ENCODE measurements at regions not wholly inside any gene's neighbourhood (a gene's known extent, or its start where the extent isn't known, plus 50 kb on each side); places are given as distances from the start of the nearest gene placed in this dataset.
A peak's percentile ranks its signal among the peaks of the same experiment; 100 is the strongest.

- no peaks in the 10 kb centered on the region for H3K9me3 ChIP-seq
- no peaks in the 10 kb centered on the region for H3K27me3 ChIP-seq
- no peaks in the 10 kb centered on the region for H3K36me3 ChIP-seq
- peaks cover 0 to 35% (median 8%) of the 10 kb centered on the region in 4 donors for H3K4me1 ChIP-seq
- intact Hi-C loops (cut with DNase I; ENCODE audit: low total_unique reads): no loop called here
- TF ChIP-seq, protein P1, sequence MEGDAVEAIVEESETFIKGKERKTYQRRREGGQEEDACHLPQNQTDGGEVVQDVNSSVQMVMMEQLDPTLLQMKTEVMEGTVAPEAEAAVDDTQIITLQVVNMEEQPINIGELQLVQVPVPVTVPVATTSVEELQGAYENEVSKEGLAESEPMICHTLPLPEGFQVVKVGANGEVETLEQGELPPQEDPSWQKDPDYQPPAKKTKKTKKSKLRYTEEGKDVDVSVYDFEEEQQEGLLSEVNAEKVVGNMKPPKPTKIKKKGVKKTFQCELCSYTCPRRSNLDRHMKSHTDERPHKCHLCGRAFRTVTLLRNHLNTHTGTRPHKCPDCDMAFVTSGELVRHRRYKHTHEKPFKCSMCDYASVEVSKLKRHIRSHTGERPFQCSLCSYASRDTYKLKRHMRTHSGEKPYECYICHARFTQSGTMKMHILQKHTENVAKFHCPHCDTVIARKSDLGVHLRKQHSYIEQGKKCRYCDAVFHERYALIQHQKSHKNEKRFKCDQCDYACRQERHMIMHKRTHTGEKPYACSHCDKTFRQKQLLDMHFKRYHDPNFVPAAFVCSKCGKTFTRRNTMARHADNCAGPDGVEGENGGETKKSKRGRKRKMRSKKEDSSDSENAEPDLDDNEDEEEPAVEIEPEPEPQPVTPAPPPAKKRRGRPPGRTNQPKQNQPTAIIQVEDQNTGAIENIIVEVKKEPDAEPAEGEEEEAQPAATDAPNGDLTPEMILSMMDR (IDR thresholded peaks at IDR 0.05): no peak
- DNase-seq: no peak
- H3K27ac ChIP-seq: peak overlapping the region in 1 of 2 donors; percentile 58
- no peak overlapping the region for H3K4me3 ChIP-seq
Observed at GRCh38 chr6:167541544-167541943, 216.7 kb downstream of the TTLL2 start.

DNA sequence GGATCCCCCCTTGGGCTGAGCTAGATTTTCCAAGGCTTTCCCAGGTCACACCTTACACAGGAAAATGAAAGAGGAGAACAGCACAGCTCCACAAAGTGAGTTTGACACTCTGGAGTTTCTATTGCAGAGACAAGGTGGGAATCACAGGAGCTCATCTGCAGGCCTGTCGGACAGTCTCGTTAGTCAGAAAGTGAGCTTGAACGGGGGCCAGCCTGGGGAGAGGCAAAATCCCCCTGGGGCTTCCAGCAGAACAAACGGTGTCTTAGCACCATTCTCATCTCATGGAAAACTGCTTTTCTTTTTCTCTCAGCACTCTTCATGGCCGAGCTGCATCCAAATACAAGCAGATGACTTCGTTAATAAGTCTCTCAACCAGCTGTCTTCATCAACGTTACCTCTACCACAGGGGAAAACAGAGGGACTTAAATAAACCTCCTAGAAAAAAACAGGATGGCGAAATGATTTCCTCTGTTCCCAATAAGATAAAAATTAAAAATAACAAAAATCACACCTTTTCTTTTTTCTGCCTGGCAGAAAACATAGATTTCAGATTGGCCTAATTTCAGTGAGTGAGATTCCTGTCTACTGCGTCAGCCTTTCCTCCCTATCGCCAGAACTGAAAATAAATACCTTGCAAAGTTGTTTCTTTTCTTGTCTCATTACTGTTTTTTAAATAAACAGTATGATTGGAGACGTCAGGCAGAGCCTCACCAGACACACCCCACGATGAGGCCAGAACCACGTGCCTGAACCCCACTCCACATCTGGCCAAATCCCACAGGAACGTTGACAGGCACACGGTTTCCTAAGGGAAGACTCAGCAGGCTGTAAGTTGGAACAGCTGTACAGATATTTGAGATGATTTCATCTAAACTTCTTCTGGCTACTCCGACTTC, 219.0 kb downstream of the TTLL2 start:
- Histone ChIP-seq H3K4me1 (peaks cover 0 to 49% (median 12%) of the 10 kb centered on the region in 4 donors), H3K27ac (peak overlapping the region; percentile 57 to 74), H3K36me3 (no peaks in the 10 kb centered on the region), H3K4me3 (no peak overlapping the region), H3K9me3 (no peaks in the 10 kb centered on the region), H3K27me3 (no peaks in the 10 kb centered on the region)
- no peak for DNase-seq
- intact Hi-C loops (cut with DNase I; ENCODE audit: low total_unique reads): no loop called here
- TF ChIP-seq, protein P1 (IDR thresholded peaks at IDR 0.05): no peak

GRCh38 chr6:167546611-167547327, 221.9 kb downstream of the TTLL2 start:
- intact Hi-C loops (cut with DNase I; ENCODE audit: low total_unique reads): no loop called here
- Histone ChIP-seq H3K27me3 (no peaks in the 10 kb centered on the region), H3K9me3 (no peaks in the 10 kb centered on the region), H3K27ac (no peak overlapping the region), H3K36me3 (no peaks in the 10 kb centered on the region), H3K4me3 (no peak overlapping the region), H3K4me1 (peaks cover 0 to 65% (median 33%) of the 10 kb centered on the region in 4 donors)
- no peak for DNase-seq
- TF ChIP-seq, protein P1 (IDR thresholded peaks at IDR 0.05): no peak

DNA sequence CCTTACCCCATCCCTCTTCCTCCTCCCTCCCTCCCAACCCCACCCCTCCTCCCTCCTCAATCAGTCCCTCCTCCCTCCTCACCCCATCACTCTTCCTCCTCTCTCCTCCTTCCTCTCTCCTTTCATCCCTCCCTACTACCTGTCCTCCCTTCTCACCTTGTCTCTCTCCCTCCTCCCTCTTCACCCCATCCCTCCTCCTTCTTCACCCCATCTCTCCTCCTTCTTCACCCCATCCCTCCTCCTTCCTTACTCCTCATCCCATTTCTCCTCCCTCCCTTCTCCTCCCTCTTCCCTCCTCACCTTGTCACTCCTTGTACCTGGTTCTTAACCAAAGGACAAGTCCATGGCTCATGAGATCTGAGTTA, 222.4 kb downstream of the TTLL2 start:
- Histone ChIP-seq H3K36me3 (no peaks in the 10 kb centered on the region), H3K9me3 (no peaks in the 10 kb centered on the region), H3K4me1 (peaks cover 0 to 68% (median 35%) of the 10 kb centered on the region in 4 donors), H3K27ac (no peak overlapping the region), H3K4me3 (no peak overlapping the region), H3K27me3 (no peaks in the 10 kb centered on the region)
- TF ChIP-seq, protein P1 (IDR thresholded peaks at IDR 0.05): no peak
- intact Hi-C loops (cut with DNase I; ENCODE audit: low total_unique reads): no loop called here
- no peak for DNase-seq

- no peak overlapping the region for H3K4me3 ChIP-seq
- peaks cover 0 to 68% (median 35%) of the 10 kb centered on the region in 4 donors for H3K4me1 ChIP-seq
- no peak for DNase-seq
- no peak overlapping the region for H3K27ac ChIP-seq
- H3K9me3 ChIP-seq: no peaks in the 10 kb centered on the region
- H3K27me3 ChIP-seq: no peaks in the 10 kb centered on the region
- no peaks in the 10 kb centered on the region for H3K36me3 ChIP-seq
- TF ChIP-seq, protein P1 (IDR thresholded peaks at IDR 0.05): no peak
- intact Hi-C loops (cut with DNase I; ENCODE audit: low total_unique reads): no loop called here
Observed at GRCh38 chr6:167547751-167548150, 222.9 kb downstream of the TTLL2 start.
